CD4-positive, alpha-beta T cell treated with Interleukin-1 beta for 1 hour (primary cell): ENCODE measurements at regions not wholly inside any gene's neighbourhood (a gene's known extent, or its start where the extent isn't known, plus 50 kb on each side); places are given as distances from the start of the nearest gene placed in this dataset.
"Not testable (repeated sequence)": the region's sequence is repeated elsewhere in the genome, so short reads cannot be mapped to it uniquely, and the experiment has no call there.

Source experiments
- DNase-seq, 2 donors: peaks; one replicate each; pipeline ENCODE4 v3.0.0-alpha.2; 2020 to 2022

GRCh38 chr11:134978388-134979088, 566.5 kb upstream of the B3GAT1 start:
- no peak for DNase-seq

- DNase-seq: no peak
Measured at GRCh38 chr11:134976551-134976950, 564.5 kb upstream of the B3GAT1 start.

- no peak for DNase-seq
Measured at GRCh38 chr11:134975866-134976376, 563.9 kb upstream of the B3GAT1 start.

- no peak for DNase-seq
Measured at GRCh38 chr11:134973801-134974200, 561.8 kb upstream of the B3GAT1 start.

- no peak for DNase-seq
Measured at GRCh38 chr11:134971381-134971780, 559.3 kb upstream of the B3GAT1 start.

GRCh38 chr11:134967746-134968145, 555.7 kb upstream of the B3GAT1 start:
- DNase-seq: no peak

GRCh38 chr11:134961386-134961785, 549.3 kb upstream of the B3GAT1 start:
- not testable (repeated sequence) for DNase-seq

- DNase-seq: no peak
Measured at GRCh38 chr11:134958870-134959269, 546.8 kb upstream of the B3GAT1 start.

GRCh38 chr11:134958336-134958640, 546.2 kb upstream of the B3GAT1 start:
- no peak for DNase-seq

- no peak for DNase-seq
Measured at GRCh38 chr11:134957540-134958335, 545.7 kb upstream of the B3GAT1 start.

- no peak for DNase-seq
Measured at GRCh38 chr11:134956450-134957210, 544.6 kb upstream of the B3GAT1 start.

- not testable (repeated sequence) for DNase-seq
Measured at GRCh38 chr11:134955970-134956369, 543.9 kb upstream of the B3GAT1 start.

- no peak for DNase-seq
Measured at GRCh38 chr11:134955281-134955680, 543.2 kb upstream of the B3GAT1 start.

GRCh38 chr11:134954456-134954855, 542.4 kb upstream of the B3GAT1 start:
- DNase-seq: not testable (repeated sequence)

GRCh38 chr11:134953417-134953970, 541.5 kb upstream of the B3GAT1 start:
- DNase-seq: not testable (repeated sequence)

- no peak for DNase-seq
Measured at GRCh38 chr11:134951305-134951700, 539.3 kb upstream of the B3GAT1 start.

- DNase-seq: no peak
Measured at GRCh38 chr11:134950692-134951304, 538.8 kb upstream of the B3GAT1 start.

GRCh38 chr11:134949121-134950090, 537.4 kb upstream of the B3GAT1 start:
- no peak for DNase-seq

- DNase-seq: no peak
Measured at GRCh38 chr11:134947556-134947955, 535.5 kb upstream of the B3GAT1 start.

- DNase-seq: no peak
Measured at GRCh38 chr11:134945993-134946392, 534.0 kb upstream of the B3GAT1 start.

- DNase-seq: no peak
Measured at GRCh38 chr11:134944986-134945385, 532.9 kb upstream of the B3GAT1 start.
